ENCODE measurements at regions not wholly inside any gene's neighbourhood (a gene's known extent, or its start where the extent isn't known, plus 50 kb on each side); places are given as distances from the start of the nearest gene placed in this dataset.

GRCh38 chr15:81962482-81962881 is 83.3 kb downstream of the MEX3B start:
- no peak for TF ChIP-seq CTCF (conservative IDR thresholded peaks at IDR 0.05 in 1 of 2, IDR thresholded peaks at IDR 0.05 in 1 of 2; ENCODE audit: extremely low read depth in 1 of 2, insufficient read depth in 1 of 2, low read depth in 1 of 2, low read length in 2 of 2)
- no peak for TF ChIP-seq EZH2 (IDR thresholded peaks at IDR 0.05; ENCODE audit: borderline replicate concordance, low read length)
